Mesodermal cell (in vitro differentiated cells): ENCODE measurements at regions not wholly inside any gene's neighbourhood (a gene's known extent, or its start where the extent isn't known, plus 50 kb on each side); places are given as distances from the start of the nearest gene placed in this dataset.

Source experiments
- H3K27ac ChIP-seq: 2 replicates; pipeline ENCODE4 v1.7.0; 2013; ENCODE audit warnings: mild to moderate bottlenecking, low read depth, low read length, moderate library complexity; ENCODE audit not compliant: severe bottlenecking
- H3K36me3 ChIP-seq: 2 replicates; pipeline ENCODE4 v1.7.1; 2013; ENCODE audit warnings: mild to moderate bottlenecking, low read length, moderate library complexity; ENCODE audit not compliant: control insufficient read depth, insufficient read depth
- H3K4me1 ChIP-seq: one replicate; pipeline ENCODE4 v1.7.1; 2013; ENCODE audit warnings: mild to moderate bottlenecking, low read length; ENCODE audit not compliant: insufficient read depth, control insufficient read depth, poor library complexity, severe bottlenecking
- H3K4me3 ChIP-seq: 2 replicates; pipeline ENCODE4 v1.7.0; 2013; ENCODE audit warnings: low read length, control low read depth, mild to moderate bottlenecking; ENCODE audit not compliant: insufficient read depth, poor library complexity, severe bottlenecking; ENCODE audit errors: extremely low read depth
- H3K9me3 ChIP-seq: 2 replicates; pipeline ENCODE4 v1.7.1; 2013; ENCODE audit warnings: mild to moderate bottlenecking, low read length, moderate library complexity; ENCODE audit not compliant: control insufficient read depth
- WGBS, 2 experiments: methylation state at CpG; one replicate each; pipeline ENCODE4 v1.1.5; 2013; ENCODE audit warnings: missing lambda C conversion rate in 2 of 2; ENCODE audit not compliant: insufficient coverage in 2 of 2; 5-methylcytosine and 5-hydroxymethylcytosine counted together

DNA sequence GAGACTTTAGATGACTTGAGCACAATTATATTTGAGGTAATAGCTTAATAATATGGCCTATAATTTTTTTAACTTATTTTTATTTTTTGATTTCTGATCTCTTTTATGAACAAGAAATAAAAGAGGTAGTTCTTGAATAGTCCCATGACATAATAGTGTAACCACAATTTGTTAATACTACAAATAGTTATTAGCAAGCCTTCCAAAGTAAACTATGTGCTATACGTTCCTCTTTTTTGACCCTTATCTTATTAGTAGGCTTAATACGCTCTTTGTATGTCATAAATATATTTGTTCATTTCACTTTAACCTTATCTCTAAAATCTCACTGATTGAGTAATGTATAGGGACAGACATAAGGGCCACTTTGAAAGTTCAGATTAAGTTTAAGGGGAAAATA is 78.7 kb upstream of the NR4A3 start:
- no peak overlapping the region for H3K4me3 ChIP-seq
- H3K9me3 ChIP-seq, result no peaks in the 10 kb centered on the region
- no peaks in the 10 kb centered on the region for H3K4me1 ChIP-seq
- H3K27ac ChIP-seq, result no peak overlapping the region
- H3K36me3 ChIP-seq, result no peaks in the 10 kb centered on the region
- WGBS, 2 experiments, result no CpG with 5 or more reads among the region's 2 CpGs

DNA sequence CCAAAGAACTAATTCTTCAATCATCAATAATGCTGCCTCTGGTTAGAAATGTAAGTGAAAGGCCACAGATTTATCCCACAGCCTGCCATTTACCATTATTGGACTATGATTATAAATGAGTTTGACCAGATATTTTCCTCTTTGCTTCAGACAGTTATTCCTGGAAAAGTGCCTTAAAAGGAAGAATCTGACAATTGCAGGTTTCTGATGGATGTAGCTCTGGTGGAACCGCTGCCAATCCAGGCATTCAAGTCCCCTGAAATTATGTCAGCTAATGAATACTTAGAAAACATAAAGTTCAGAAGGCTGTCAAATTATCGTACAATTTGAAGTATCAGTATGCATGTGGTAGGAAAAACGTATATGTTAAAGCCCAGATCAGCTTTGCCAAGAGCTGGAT is 78.2 kb upstream of the NR4A3 start:
- Histone ChIP-seq H3K4me3 (no peak overlapping the region), H3K4me1 (no peaks in the 10 kb centered on the region), H3K27ac (no peak overlapping the region), H3K36me3 (no peaks in the 10 kb centered on the region), H3K9me3 (no peaks in the 10 kb centered on the region)
- 94% methylated on average over 2 of the region's 3 CpGs; no CpG with 5 or more reads in 1 of the 2 experiments for WGBS, 2 experiments

DNA sequence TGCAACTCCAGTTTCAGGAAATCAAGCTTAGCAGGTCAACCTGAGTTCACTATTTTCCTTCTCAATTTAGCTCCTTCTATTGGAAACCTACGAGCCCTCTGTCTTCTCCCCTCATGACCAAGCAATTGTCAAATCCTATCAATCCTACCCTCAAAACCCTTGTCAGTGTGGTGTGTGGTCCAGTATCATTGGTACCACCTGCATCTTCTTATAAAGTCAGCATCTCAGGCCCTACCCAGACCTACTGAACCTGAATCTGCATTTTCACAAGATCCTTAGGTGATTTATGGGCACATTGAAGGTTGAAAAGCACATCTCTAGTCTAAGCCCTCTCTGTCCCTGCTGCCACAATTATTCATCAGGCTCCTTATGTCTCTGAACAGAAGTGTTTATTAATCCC is 77.6 kb upstream of the NR4A3 start:
- no peak overlapping the region for H3K27ac ChIP-seq
- H3K4me3 ChIP-seq, result no peak overlapping the region
- WGBS, 2 experiments, result 80% methylated on average over 1 of the region's 1 CpG; no CpG with 5 or more reads in 1 of the 2 experiments

DNA sequence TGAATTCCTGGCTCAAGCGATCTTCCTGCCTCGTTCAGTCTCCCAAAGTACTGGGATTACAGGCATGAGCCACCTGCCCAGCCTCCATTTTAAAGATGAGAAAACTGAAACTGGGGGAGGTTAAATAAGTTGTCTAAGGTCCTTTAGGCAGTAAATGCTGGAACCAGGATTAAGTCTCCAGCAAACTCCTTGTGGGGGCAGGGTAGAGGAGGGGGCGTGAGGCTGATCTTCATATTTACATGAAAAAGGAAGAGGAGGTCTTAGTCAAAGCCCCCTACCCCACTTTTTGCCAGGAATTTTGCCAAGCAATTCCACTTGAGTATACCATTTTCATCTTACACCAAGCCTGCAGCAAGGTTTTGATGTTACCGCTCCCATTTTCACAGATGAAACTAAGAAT is 76.6 kb upstream of the NR4A3 start:
- H3K4me3 ChIP-seq, result no peak overlapping the region
- no peaks in the 10 kb centered on the region for H3K36me3 ChIP-seq
- H3K27ac ChIP-seq, result no peak overlapping the region
- 73 to 100% methylated on average over 2 of the region's 4 CpGs for WGBS, 2 experiments
- H3K4me1 ChIP-seq, result no peaks in the 10 kb centered on the region
- H3K9me3 ChIP-seq, result no peaks in the 10 kb centered on the region

More for the DNA sequence above, 77.6 kb upstream of the NR4A3 start:
- Histone ChIP-seq H3K9me3 (no peaks in the 10 kb centered on the region), H3K36me3 (no peaks in the 10 kb centered on the region), H3K4me1 (no peaks in the 10 kb centered on the region)

DNA sequence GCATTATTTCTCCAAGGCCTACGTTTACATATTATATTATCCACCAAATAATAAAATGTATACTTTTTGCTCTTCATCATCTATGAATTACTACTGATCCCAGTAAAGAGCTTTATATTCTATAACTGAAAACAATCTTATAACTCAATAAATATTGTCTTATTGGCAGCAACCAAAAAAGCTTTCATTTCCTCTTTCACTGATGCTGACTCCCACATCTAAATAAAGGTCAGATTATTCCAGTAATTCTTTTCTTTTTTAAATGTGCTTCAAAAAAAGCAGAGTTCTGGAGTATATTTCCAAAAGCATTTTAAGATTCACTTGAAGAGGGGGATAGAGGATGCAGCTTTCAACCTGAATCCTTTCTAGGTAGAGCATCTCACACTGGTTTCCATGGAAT is 75.3 kb upstream of the NR4A3 start:
- Histone ChIP-seq H3K27ac (no peak overlapping the region), H3K9me3 (no peaks in the 10 kb centered on the region), H3K4me1 (no peaks in the 10 kb centered on the region), H3K36me3 (no peaks in the 10 kb centered on the region), H3K4me3 (no peak overlapping the region)
- WGBS, 2 experiments, result no CpG with 5 or more reads among the region's 1 CpG

DNA sequence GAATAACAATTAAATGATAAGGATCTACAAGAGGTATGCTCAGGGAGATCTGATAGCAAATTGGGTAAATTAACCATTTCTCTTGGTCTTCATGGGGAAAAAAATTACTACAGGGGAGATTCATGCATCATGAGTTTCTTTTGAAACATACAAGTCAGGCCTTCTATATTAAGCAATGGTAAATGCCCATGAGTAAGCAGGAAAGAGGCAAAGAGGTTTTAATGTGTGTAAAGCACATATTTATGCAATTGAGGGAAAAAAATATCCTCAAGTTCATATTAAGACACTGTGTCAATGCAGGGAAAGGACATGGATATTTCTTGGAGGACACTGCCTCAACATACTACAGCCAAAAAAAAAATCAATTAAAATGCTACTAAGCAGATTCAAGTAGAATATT is 73.4 kb upstream of the NR4A3 start:
- Histone ChIP-seq H3K27ac (no peak overlapping the region), H3K4me1 (no peaks in the 10 kb centered on the region), H3K9me3 (no peaks in the 10 kb centered on the region), H3K4me3 (no peak overlapping the region), H3K36me3 (no peaks in the 10 kb centered on the region)

DNA sequence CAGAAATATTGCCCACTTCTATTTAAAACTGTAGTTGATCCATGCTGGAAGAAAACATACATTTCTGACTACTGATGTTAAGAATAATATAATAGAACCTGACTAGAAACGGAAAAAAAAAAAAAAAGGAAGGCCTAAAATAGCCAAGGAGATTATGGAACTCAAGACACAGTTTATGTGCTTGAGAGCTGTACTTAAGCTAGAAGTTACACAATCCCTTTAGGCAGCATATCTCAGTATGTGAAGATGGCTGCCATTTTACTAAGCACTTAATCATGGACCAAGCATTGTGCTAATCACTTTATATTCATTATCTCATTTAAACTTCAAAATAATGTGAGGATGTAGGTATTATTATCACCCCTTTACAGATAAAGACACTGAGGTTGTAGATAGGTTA is 73.0 kb upstream of the NR4A3 start:
- Histone ChIP-seq H3K4me1 (no peaks in the 10 kb centered on the region), H3K4me3 (no peak overlapping the region), H3K36me3 (no peaks in the 10 kb centered on the region), H3K9me3 (no peaks in the 10 kb centered on the region), H3K27ac (no peak overlapping the region)
- WGBS, 2 experiments, result no CpG with 5 or more reads among the region's 1 CpG

DNA sequence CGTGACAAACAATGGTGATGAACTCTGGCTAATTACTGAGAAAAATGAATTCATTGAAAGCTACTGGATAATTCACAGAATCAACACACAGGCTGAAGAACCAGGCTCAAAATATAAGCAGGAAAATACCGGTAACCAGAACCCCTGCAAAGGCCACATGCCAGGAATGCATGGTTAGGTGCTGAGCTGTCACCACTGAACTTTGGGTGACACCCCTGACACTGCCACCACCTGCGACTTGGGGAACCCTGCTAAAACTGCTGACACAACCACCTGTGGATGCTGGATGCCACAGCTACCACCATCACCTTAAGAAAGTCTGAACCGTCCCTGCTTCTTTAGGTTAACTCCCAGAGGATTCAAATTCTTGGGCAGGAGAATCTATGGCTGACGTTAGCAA is 72.0 kb upstream of the NR4A3 start:
- no peak overlapping the region for H3K4me3 ChIP-seq
- H3K9me3 ChIP-seq, result no peaks in the 10 kb centered on the region
- no peak overlapping the region for H3K27ac ChIP-seq
- no peaks in the 10 kb centered on the region for H3K36me3 ChIP-seq
- H3K4me1 ChIP-seq, result no peaks in the 10 kb centered on the region
- WGBS, 2 experiments, result 91 to 92% methylated on average over 3 of the region's 5 CpGs

DNA sequence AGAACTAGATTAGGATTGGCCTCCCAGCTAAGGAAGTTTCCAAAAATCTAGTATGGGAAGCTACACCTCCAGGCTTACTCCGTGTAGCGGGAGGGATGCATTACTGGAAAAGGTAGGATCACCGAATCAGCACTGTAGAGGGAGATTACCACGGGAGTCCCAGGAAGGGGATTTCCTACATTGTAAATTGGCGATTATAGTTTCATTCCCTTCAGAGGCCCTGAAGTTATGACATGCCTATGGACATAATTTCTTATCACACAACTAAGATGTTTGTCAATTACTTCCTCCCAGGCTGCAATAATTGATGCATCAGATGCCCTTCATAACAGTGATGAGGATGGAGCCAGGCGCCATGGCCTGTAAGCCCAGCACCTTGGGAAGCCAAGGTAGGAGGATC is 71.2 kb upstream of the NR4A3 start:
- 95 to 100% methylated on average over 4 of the region's 6 CpGs for WGBS, 2 experiments
- H3K4me1 ChIP-seq, result no peaks in the 10 kb centered on the region
- H3K9me3 ChIP-seq, result no peaks in the 10 kb centered on the region
- no peak overlapping the region for H3K27ac ChIP-seq
- no peaks in the 10 kb centered on the region for H3K36me3 ChIP-seq
- no peak overlapping the region for H3K4me3 ChIP-seq

DNA sequence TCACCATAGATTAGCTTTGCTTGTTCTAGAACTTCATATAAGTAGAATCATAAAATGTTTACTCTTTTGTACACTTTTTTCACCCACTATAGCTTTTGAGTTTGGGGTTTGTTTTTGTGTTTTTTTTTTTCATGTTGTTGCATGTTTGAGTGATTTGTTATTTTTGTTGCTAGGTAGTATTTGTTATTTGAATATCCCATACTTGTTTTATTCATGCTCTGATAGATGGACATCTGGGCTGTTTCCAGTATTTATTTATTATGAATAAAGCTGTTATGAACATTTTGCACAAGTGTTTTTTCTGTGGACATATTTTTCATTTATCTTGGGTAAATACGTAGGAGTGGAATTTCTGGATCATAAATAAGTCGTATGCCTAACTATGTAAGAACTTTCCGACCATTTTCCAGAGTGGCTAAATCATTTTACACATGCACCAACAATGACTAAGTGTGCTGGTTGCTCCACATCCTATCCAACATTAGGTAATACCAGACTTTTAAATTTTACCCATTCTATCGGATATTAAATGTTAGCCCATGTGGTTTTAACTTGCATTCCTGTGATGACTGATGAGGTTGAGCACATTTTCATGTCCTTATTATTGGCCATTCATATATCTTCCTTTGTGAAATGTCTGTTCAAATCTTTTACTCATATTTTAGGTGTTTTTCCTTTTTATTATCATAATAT is 69.1 kb upstream of the NR4A3 start:
- Histone ChIP-seq H3K27ac (no peak overlapping the region), H3K4me1 (no peaks in the 10 kb centered on the region), H3K4me3 (no peak overlapping the region), H3K36me3 (no peaks in the 10 kb centered on the region), H3K9me3 (no peaks in the 10 kb centered on the region)
- WGBS, 2 experiments, result 90 to 100% methylated on average over 1 to 2 of the region's 4 CpGs

DNA sequence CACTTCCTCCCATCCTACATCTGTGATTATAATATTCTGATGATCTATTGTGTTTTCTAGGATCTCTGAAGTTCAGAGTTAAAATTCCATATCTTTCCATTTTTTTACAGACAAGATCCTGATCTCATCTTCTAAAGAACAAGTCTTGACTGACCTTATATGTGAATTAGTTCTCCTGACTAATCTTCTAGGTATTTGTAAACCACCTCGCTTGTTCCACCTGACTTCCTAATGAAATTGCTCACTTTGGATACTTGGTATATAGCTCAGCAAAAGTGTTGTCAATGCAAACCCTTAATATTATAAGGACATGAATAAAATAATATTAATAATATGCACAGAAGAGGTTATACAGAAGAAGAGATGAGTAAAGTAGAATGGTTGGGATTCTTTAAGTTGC is 68.2 kb upstream of the NR4A3 start:
- Histone ChIP-seq H3K27ac (no peak overlapping the region), H3K9me3 (no peaks in the 10 kb centered on the region), H3K36me3 (no peaks in the 10 kb centered on the region), H3K4me1 (no peaks in the 10 kb centered on the region), H3K4me3 (no peak overlapping the region)
- WGBS, 2 experiments, result no CpG with 5 or more reads among the region's 1 CpG
